ENCODE measurements at regions not wholly inside any gene's neighbourhood (a gene's known extent, or its start where the extent isn't known, plus 50 kb on each side); places are given as distances from the start of the nearest gene placed in this dataset.

- no peak for TF ChIP-seq EZH2 (IDR thresholded peaks at IDR 0.05; ENCODE audit: borderline replicate concordance, low read length)
- TF ChIP-seq CTCF (IDR thresholded peaks at IDR 0.05; ENCODE audit: low read length) = no peak
- H2AFZ ChIP-seq (ENCODE audit: low read length) = no peak overlapping the region
These were observed 82.4 kb upstream of the NAF1 start for GRCh38 chr4:163249042-163249441.

GRCh38 chr4:163245044-163245728 lies 78.5 kb upstream of the NAF1 start:
- no peaks in the 10 kb centered on the region for H3K79me2 ChIP-seq (ENCODE audit: insufficient read depth, low read length)
- H3K4me2 ChIP-seq (ENCODE audit: low read length) = no peak overlapping the region
- H4K20me1 ChIP-seq (ENCODE audit: insufficient read depth, low read length) = no peaks in the 10 kb centered on the region
- no peaks in the 10 kb centered on the region for H3F3A ChIP-seq (ENCODE audit: insufficient read depth, low read length)
- H3K27ac ChIP-seq (ENCODE audit: low read depth, low read length, poor library complexity, severe bottlenecking) = no peak overlapping the region
- no peaks in the 10 kb centered on the region for H3K4me1 ChIP-seq (ENCODE audit: insufficient read depth, low read length, severe bottlenecking)
- H3K9me3 ChIP-seq (ENCODE audit: low read length) = no peaks in the 10 kb centered on the region
- no peaks in the 10 kb centered on the region for H3K9me2 ChIP-seq (ENCODE audit: low read depth, low read length)
- no peaks in the 10 kb centered on the region for H3K36me3 ChIP-seq (ENCODE audit: insufficient read depth, low read length)
- H3K4me3 ChIP-seq (ENCODE audit: low read depth, low read length, poor library complexity, severe bottlenecking) = no peak overlapping the region
- H3K9ac ChIP-seq (ENCODE audit: low read length) = no peak overlapping the region
- no peak overlapping the region for H2AFZ ChIP-seq (ENCODE audit: low read length)
- no peaks in the 10 kb centered on the region for H3K27me3 ChIP-seq (ENCODE audit: insufficient read depth, low read length)
- TF ChIP-seq CTCF (IDR thresholded peaks at IDR 0.05; ENCODE audit: low read length) (no peak), EZH2 (IDR thresholded peaks at IDR 0.05; ENCODE audit: borderline replicate concordance, low read length) (no peak)

More at GRCh38 chr4:163249042-163249441, 82.4 kb upstream of the NAF1 start:
- H3K9me3 ChIP-seq (ENCODE audit: low read length) = no peaks in the 10 kb centered on the region
- no peaks in the 10 kb centered on the region for H3K36me3 ChIP-seq (ENCODE audit: insufficient read depth, low read length)
- H3K27me3 ChIP-seq (ENCODE audit: insufficient read depth, low read length) = no peaks in the 10 kb centered on the region
- H3K4me2 ChIP-seq (ENCODE audit: low read length) = no peak overlapping the region
- no peaks in the 10 kb centered on the region for H3K9me2 ChIP-seq (ENCODE audit: low read depth, low read length)
- H4K20me1 ChIP-seq (ENCODE audit: insufficient read depth, low read length) = no peaks in the 10 kb centered on the region
- H3K27ac ChIP-seq (ENCODE audit: low read depth, low read length, poor library complexity, severe bottlenecking) = no peak overlapping the region
- no peaks in the 10 kb centered on the region for H3K79me2 ChIP-seq (ENCODE audit: insufficient read depth, low read length)
- H3K4me3 ChIP-seq (ENCODE audit: low read depth, low read length, poor library complexity, severe bottlenecking) = no peak overlapping the region
- H3K4me1 ChIP-seq (ENCODE audit: insufficient read depth, low read length, severe bottlenecking) = no peaks in the 10 kb centered on the region
- H3K9ac ChIP-seq (ENCODE audit: low read length) = no peak overlapping the region
- H3F3A ChIP-seq (ENCODE audit: insufficient read depth, low read length) = no peaks in the 10 kb centered on the region

- H3K9me2 ChIP-seq (ENCODE audit: low read depth, low read length) = no peaks in the 10 kb centered on the region
- no peaks in the 10 kb centered on the region for H4K20me1 ChIP-seq (ENCODE audit: insufficient read depth, low read length)
- H3K4me3 ChIP-seq (ENCODE audit: low read depth, low read length, poor library complexity, severe bottlenecking) = no peak overlapping the region
- no peak for TF ChIP-seq EZH2 (IDR thresholded peaks at IDR 0.05; ENCODE audit: borderline replicate concordance, low read length)
- TF ChIP-seq CTCF (IDR thresholded peaks at IDR 0.05; ENCODE audit: low read length) = no peak
- no peak overlapping the region for H3K27ac ChIP-seq (ENCODE audit: low read depth, low read length, poor library complexity, severe bottlenecking)
- H3K4me1 ChIP-seq (ENCODE audit: insufficient read depth, low read length, severe bottlenecking) = no peaks in the 10 kb centered on the region
- no peaks in the 10 kb centered on the region for H3K36me3 ChIP-seq (ENCODE audit: insufficient read depth, low read length)
- no peak overlapping the region for H3K4me2 ChIP-seq (ENCODE audit: low read length)
- H3K79me2 ChIP-seq (ENCODE audit: insufficient read depth, low read length) = no peaks in the 10 kb centered on the region
- H3K27me3 ChIP-seq (ENCODE audit: insufficient read depth, low read length) = no peaks in the 10 kb centered on the region
- no peaks in the 10 kb centered on the region for H3F3A ChIP-seq (ENCODE audit: insufficient read depth, low read length)
- no peak overlapping the region for H2AFZ ChIP-seq (ENCODE audit: low read length)
- H3K9me3 ChIP-seq (ENCODE audit: low read length) = no peaks in the 10 kb centered on the region
- H3K9ac ChIP-seq (ENCODE audit: low read length) = no peak overlapping the region
These were observed 76.7 kb upstream of the NAF1 start for GRCh38 chr4:163243297-163243981.

All from OCI-LY1 (cell line).